Right hindlimb (tissue), 1 donor: ENCODE measurements at regions not wholly inside any gene's neighbourhood (a gene's known extent, or its start where the extent isn't known, plus 50 kb on each side); places are given as distances from the start of the nearest gene placed in this dataset.

Source experiments
- DNase-seq: peaks from one replicate; pipeline ENCODE4 v3.0.0-alpha.2; 2018

GRCh38 chr2:180443888-180444287, 436.8 kb upstream of the CWC22 start:
- no peak for DNase-seq

- no peak for DNase-seq
Observed at GRCh38 chr2:180442860-180443644, 436.0 kb upstream of the CWC22 start.

GRCh38 chr2:180419212-180419611, 412.1 kb upstream of the CWC22 start:
- DNase-seq, result no peak

GRCh38 chr2:180416627-180417026, 409.5 kb upstream of the CWC22 start:
- DNase-seq, result no peak

GRCh38 chr2:180413336-180413735, 406.2 kb upstream of the CWC22 start:
- no peak for DNase-seq

GRCh38 chr2:180412219-180412618, 405.1 kb upstream of the CWC22 start:
- no peak for DNase-seq

GRCh38 chr2:180411661-180412060, 404.6 kb upstream of the CWC22 start:
- DNase-seq, result no peak

- no peak for DNase-seq
Observed at GRCh38 chr2:180406687-180407086, 399.6 kb upstream of the CWC22 start.

GRCh38 chr2:180405520-180405919, 398.4 kb upstream of the CWC22 start:
- no peak for DNase-seq

GRCh38 chr2:180394305-180394704, 387.2 kb upstream of the CWC22 start:
- no peak for DNase-seq

- no peak for DNase-seq
Observed at GRCh38 chr2:180385601-180386201, 378.6 kb upstream of the CWC22 start.

- DNase-seq, result no peak
Observed at GRCh38 chr2:180376066-180376465, 369.0 kb upstream of the CWC22 start.

- no peak for DNase-seq
Observed at GRCh38 chr2:180374502-180375281, 367.6 kb upstream of the CWC22 start.

- DNase-seq, result no peak
Observed at GRCh38 chr2:180370511-180371205, 363.6 kb upstream of the CWC22 start.

- no peak for DNase-seq
Observed at GRCh38 chr2:180368881-180369280, 361.8 kb upstream of the CWC22 start.

GRCh38 chr2:180367815-180368214, 360.7 kb upstream of the CWC22 start:
- DNase-seq, result no peak

GRCh38 chr2:180366481-180366880, 359.4 kb upstream of the CWC22 start:
- DNase-seq, result no peak

GRCh38 chr2:180364719-180365118, 357.6 kb upstream of the CWC22 start:
- DNase-seq, result no peak

GRCh38 chr2:180360283-180360618, 353.2 kb upstream of the CWC22 start:
- no peak for DNase-seq

- DNase-seq, result no peak
Observed at GRCh38 chr2:180359522-180360282, 352.6 kb upstream of the CWC22 start.

GRCh38 chr2:180358458-180358857, 351.4 kb upstream of the CWC22 start:
- DNase-seq, result no peak

- DNase-seq, result no peak
Observed at GRCh38 chr2:180356676-180357075, 349.6 kb upstream of the CWC22 start.

- no peak for DNase-seq
Observed at GRCh38 chr2:180352620-180353019, 345.5 kb upstream of the CWC22 start.
